Stomach (tissue), 8 donors: ENCODE measurements at regions not wholly inside any gene's neighbourhood (a gene's known extent, or its start where the extent isn't known, plus 50 kb on each side); places are given as distances from the start of the nearest gene placed in this dataset.
A peak's percentile ranks its signal among the peaks of the same experiment; 100 is the strongest.

Experiments
- DNase-seq, 2 donors: peaks; one replicate each; pipeline versions ENCODE4 v3.0.0 to v3.0.0-alpha.2; 2013 to 2019
- H3K27ac ChIP-seq, 5 donors: fragments of 200-600 bp in 4 of 5; sonication (generic) in 4 of 5; one replicate each; pipeline ENCODE4 v1.5.1; 2013 to 2019; ENCODE audit warnings: mild to moderate bottlenecking in 1 of 5, moderate library complexity in 1 of 5
- H3K27me3 ChIP-seq, 3 donors: fragments of 200-600 bp; sonication (generic); one replicate each; pipeline ENCODE4 v1.5.1; 2017 to 2019; ENCODE audit warnings: mixed run types in 1 of 3
- H3K36me3 ChIP-seq, 4 donors: fragments of 200-600 bp; sonication (generic); 1 replicate in 3 of 4; 2 replicates in 1 of 4; pipeline ENCODE4 v1.5.1; 2016 to 2019
- H3K4me1 ChIP-seq, 4 donors: fragments of 200-600 bp; sonication (generic); one replicate each; pipeline ENCODE4 v1.5.1; 2016 to 2019
- H3K4me3 ChIP-seq, 4 donors: fragments of 200-600 bp; sonication (generic) in 3 of 4; one replicate each; pipeline ENCODE4 v1.5.1; 2016 to 2019; ENCODE audit warnings: mild to moderate bottlenecking in 1 of 4
- H3K9me3 ChIP-seq, 4 donors: fragments of 200-600 bp; sonication (generic); one replicate each; pipeline ENCODE4 v1.5.1; 2016 to 2019
- EP300 ChIP-seq: sonication (generic); formaldehyde crosslinking; IDR thresholded peaks from one replicate; pipeline ENCODE4 v1.6.1; 2017; ENCODE audit warnings: antibody characterized with exemption
- POLR2A ChIP-seq, 4 donors: fragments of 450-650 bp; IDR thresholded peaks; one replicate each; pipeline ENCODE4 v1.6.1; 2016; ENCODE audit warnings: antibody characterized with exemption in 4 of 4, control low read depth in 2 of 4, mild to moderate bottlenecking in 1 of 4, moderate library complexity in 1 of 4
- POLR2AphosphoS5 ChIP-seq, 3 donors: sonication (generic); formaldehyde crosslinking; IDR thresholded peaks; one replicate each; pipeline ENCODE4 v1.6.1; 2016; ENCODE audit warnings: antibody characterized with exemption in 3 of 3
- WGBS, 5 donors: extraction: QIAGEN DNeasy Blood & Tissue Kit in 3 of 5; methylation state at CpG; one replicate each; pipeline versions ENCODE4 v1.1.5 to v1.1.7; 2013 to 2018; 5-methylcytosine and 5-hydroxymethylcytosine counted together
- intact Hi-C: fragments of 100-400 bp; cut with DNase I; formaldehyde crosslinking; loops from one replicate; pipeline ENCODE4 v1.15.1; 2023; ENCODE audit warnings: low total_unique reads
- TF ChIP-seq, protein P1 (sequence below), 7 experiments: fragments of 450-650 bp in 4 of 7; fragments of 200-600 bp in 3 of 7; sonication (generic) in 3 of 7; IDR thresholded peaks; one replicate each; pipeline ENCODE4 v1.5.1; 2016 to 2019; ENCODE audit warnings: antibody characterized with exemption in 7 of 7, control low read depth in 2 of 7, mild to moderate bottlenecking in 1 of 7
- donor health status: healthy with polysubstance abuse.
- donor health status: Bipolar disorder and iron deficiency.
- donor health status: healthy.

DNA sequence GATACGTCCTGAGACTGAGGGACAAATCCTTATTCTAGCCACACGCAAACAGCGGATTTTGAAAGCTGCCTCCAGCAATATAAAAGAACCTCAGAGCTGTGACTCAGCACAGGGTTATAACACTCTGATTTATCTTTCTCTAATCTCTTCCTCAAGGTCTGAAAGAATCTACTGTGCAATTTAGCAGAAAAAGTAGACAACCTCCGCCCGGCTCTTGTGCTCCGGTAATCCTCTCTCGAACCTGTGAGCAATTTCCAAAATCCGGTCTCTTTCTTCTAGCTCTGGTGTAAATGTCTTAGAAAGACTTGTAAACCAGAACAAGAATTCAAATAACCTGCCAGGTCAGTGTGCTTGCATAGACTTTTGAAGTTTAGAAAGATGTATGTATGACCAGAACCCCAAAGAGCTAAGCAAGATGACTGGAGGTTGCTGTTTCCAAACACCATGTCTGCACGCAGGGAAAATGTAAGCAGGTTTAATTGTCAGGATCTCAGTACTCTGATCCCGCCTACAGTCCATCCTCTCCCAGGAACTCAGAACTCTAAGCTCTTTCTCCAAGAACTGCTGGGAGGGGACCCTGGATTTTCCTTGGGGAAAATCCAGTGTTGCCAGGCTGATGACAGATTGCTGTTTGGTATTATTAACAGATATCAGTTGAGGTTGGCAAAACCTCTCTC, 338.1 kb downstream of the RFC3 start:
- no peaks in the 10 kb centered on the region for H3K27me3 ChIP-seq
- H3K4me3 ChIP-seq: peak overlapping the region in 1 of 4 donors; percentile 6
- intact Hi-C loops: no loop called here
- peaks cover 14 to 50% (median 28%) of the 10 kb centered on the region in 4 donors for H3K4me1 ChIP-seq
- DNase-seq: peak in 1 of 2 donors; percentile 45
- H3K36me3 ChIP-seq: no peaks in the 10 kb centered on the region
- TF ChIP-seq EP300: no peak
- TF ChIP-seq, protein P1, sequence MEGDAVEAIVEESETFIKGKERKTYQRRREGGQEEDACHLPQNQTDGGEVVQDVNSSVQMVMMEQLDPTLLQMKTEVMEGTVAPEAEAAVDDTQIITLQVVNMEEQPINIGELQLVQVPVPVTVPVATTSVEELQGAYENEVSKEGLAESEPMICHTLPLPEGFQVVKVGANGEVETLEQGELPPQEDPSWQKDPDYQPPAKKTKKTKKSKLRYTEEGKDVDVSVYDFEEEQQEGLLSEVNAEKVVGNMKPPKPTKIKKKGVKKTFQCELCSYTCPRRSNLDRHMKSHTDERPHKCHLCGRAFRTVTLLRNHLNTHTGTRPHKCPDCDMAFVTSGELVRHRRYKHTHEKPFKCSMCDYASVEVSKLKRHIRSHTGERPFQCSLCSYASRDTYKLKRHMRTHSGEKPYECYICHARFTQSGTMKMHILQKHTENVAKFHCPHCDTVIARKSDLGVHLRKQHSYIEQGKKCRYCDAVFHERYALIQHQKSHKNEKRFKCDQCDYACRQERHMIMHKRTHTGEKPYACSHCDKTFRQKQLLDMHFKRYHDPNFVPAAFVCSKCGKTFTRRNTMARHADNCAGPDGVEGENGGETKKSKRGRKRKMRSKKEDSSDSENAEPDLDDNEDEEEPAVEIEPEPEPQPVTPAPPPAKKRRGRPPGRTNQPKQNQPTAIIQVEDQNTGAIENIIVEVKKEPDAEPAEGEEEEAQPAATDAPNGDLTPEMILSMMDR (IDR thresholded peaks at IDR 0.05): no peak
- TF ChIP-seq POLR2AphosphoS5 (IDR thresholded peaks at IDR 0.05): no peak
- no peak for TF ChIP-seq POLR2A (IDR thresholded peaks at IDR 0.05)
- peak overlapping the region in 4 of 5 donors; percentile 63 to 79 (median 71) for H3K27ac ChIP-seq
- 27 to 43% (median 28%) methylated on average over 9 to 10 of the region's 10 CpGs for WGBS, 5 donors
- no peaks in the 10 kb centered on the region for H3K9me3 ChIP-seq

DNA sequence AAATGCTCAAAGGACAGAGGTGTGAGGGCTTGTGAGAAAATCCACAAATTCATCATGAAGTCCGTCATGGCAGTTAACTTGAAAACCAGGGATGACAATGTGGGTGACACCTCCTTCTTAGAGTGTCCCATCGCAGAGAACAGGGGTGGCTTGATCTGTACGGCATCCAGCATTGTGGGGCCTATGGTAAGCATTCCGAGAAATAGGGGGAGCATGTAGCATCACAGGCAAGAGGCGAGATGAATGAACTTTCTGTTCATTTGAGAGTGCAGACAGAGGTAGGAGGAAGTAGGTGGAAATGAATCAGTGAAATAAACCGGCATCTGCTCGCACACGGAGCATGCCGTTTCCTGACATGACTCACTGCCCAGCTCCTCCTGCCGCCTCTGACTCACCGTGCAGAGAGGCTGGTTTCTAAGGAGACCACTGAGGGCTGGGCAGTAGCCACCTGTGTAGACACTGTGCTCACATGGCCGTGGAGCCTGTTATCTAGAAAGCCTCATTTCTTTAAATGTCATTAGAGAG, 339.0 kb downstream of the RFC3 start:
- TF ChIP-seq, protein P1 (IDR thresholded peaks at IDR 0.05): no peak
- no peak for TF ChIP-seq EP300
- TF ChIP-seq POLR2AphosphoS5 (IDR thresholded peaks at IDR 0.05): peak; percentile 51 to 93 (median 71)
- H3K4me3 ChIP-seq: no peak overlapping the region
- no peaks in the 10 kb centered on the region for H3K36me3 ChIP-seq
- peaks cover 19 to 56% (median 35%) of the 10 kb centered on the region in 4 donors for H3K4me1 ChIP-seq
- intact Hi-C loops: no loop called here
- peak; percentile 85 to 96 for DNase-seq
- H3K9me3 ChIP-seq: no peaks in the 10 kb centered on the region
- H3K27ac ChIP-seq: peak overlapping the region; percentile 17 to 79 (median 68)
- 10 to 23% (median 18%) methylated on average over 12 of the region's 12 CpGs for WGBS, 5 donors
- no peaks in the 10 kb centered on the region for H3K27me3 ChIP-seq

DNA sequence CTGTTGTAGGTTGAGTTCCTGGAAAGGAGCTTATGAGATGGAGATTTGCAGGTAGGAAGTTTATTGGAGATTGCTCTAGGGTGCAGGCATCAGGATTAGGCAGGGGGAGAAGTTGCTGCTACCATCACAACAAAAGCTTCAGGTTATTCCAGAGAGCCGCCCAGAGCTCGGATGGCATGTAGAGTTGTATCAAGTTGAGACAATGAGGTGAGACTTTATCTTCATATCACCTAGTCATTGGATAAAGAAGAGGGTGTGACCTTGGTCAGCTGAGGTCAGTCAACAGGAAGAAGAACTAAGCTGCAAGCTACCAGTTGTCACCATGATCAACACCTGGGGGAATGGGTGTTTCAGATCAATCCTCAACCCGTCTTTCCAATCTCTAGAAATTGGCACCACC, 342.0 kb downstream of the RFC3 start:
- TF ChIP-seq POLR2AphosphoS5 (IDR thresholded peaks at IDR 0.05) (no peak), POLR2A (IDR thresholded peaks at IDR 0.05) (no peak), EP300 (no peak)
- TF ChIP-seq, protein P1 (IDR thresholded peaks at IDR 0.05): no peak
- Histone ChIP-seq H3K27me3 (no peaks in the 10 kb centered on the region), H3K27ac (no peak overlapping the region), H3K4me1 (peaks cover 24 to 52% (median 38%) of the 10 kb centered on the region in 4 donors), H3K4me3 (no peak overlapping the region), H3K9me3 (no peaks in the 10 kb centered on the region), H3K36me3 (no peaks in the 10 kb centered on the region)
- no peak for DNase-seq
- intact Hi-C loops: no loop called here
- 87 to 97% (median 93%) methylated on average over 3 of the region's 3 CpGs for WGBS, 5 donors

DNA sequence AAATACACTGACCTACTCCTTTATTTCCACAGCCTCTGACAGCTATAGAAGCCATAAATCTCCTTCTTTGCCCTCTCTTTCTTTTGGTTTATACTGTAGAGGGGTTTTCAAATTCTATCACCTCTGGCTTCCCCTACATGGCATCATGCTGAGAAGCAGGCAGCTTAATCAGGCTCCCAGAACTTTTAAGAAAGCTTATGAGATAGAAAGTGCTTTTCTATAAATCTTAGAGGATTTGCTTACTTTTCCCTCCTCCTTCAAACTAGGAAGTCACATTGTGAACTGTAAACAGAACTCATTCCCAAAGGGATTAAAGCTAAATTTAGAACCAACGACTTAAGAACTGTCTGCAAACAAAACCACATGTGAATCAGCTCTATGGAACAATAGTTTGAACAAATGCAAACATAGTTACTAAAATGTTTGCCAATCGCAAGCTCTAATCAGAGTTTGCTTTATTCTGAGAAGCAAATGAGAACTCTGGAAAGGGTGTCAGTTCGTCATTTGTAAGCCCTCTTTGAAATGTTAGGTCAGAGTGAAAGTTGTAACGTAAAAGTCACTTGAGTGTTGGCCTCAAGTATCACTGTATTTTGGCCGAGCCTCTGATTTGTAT, 344.1 kb downstream of the RFC3 start:
- 8 to 23% (median 11%) methylated on average over 5 of the region's 5 CpGs for WGBS, 5 donors
- H3K36me3 ChIP-seq: no peaks in the 10 kb centered on the region
- H3K4me1 ChIP-seq: peaks cover 15 to 38% (median 24%) of the 10 kb centered on the region in 4 donors

More for the DNA sequence above, 344.1 kb downstream of the RFC3 start:
- Histone ChIP-seq H3K9me3 (no peaks in the 10 kb centered on the region), H3K4me3 (peak overlapping the region in 1 of 4 donors; percentile 5), H3K27ac (peak overlapping the region; percentile 59 to 81 (median 77)), H3K27me3 (no peaks in the 10 kb centered on the region)
- DNase-seq: peak in 1 of 2 donors; percentile 78
- peak; percentile 34 to 74 (median 49) for TF ChIP-seq POLR2AphosphoS5 (IDR thresholded peaks at IDR 0.05)
- no peak for TF ChIP-seq EP300
- intact Hi-C loops: no loop called here
